ENCODE measurements at regions not wholly inside any gene's neighbourhood (a gene's known extent, or its start where the extent isn't known, plus 50 kb on each side); places are given as distances from the start of the nearest gene placed in this dataset.
A peak's percentile ranks its signal among the peaks of the same experiment; 100 is the strongest.

GRCh38 chr4:134470544-134470943 lies 269.0 kb upstream of the PABPC4L start:
- TF ChIP-seq FOXM1 (IDR thresholded peaks at IDR 0.05; ENCODE audit: borderline replicate concordance, low read depth) (no peak), RAD21 (IDR thresholded peaks at IDR 0.05; ENCODE audit: low read depth) (peak; percentile 80)

- TF ChIP-seq TCF12 (IDR thresholded peaks at IDR 0.05; ENCODE audit: low read depth) (no peak), RAD21 (IDR thresholded peaks at IDR 0.05; ENCODE audit: low read depth) (no peak), TAF1 (IDR thresholded peaks at IDR 0.05; ENCODE audit: low read depth) (no peak)
Observed at GRCh38 chr4:134465417-134465816, 263.8 kb upstream of the PABPC4L start.

GRCh38 chr4:134463771-134464170 lies 262.2 kb upstream of the PABPC4L start:
- TF ChIP-seq CEBPB (IDR thresholded peaks at IDR 0.05), result no peak
- no peak for TF ChIP-seq TCF12 (IDR thresholded peaks at IDR 0.05; ENCODE audit: low read depth)
- no peak for TF ChIP-seq ZBTB7A (IDR thresholded peaks at IDR 0.05; ENCODE audit: low read depth)
- TF ChIP-seq FOXM1 (IDR thresholded peaks at IDR 0.05; ENCODE audit: borderline replicate concordance, low read depth), result no peak
- no peak for TF ChIP-seq CREB1 (IDR thresholded peaks at IDR 0.05; ENCODE audit: low read depth)
- TF ChIP-seq MAX (IDR thresholded peaks at IDR 0.05), result no peak
- no peak for TF ChIP-seq NFIC (IDR thresholded peaks at IDR 0.05)
- TF ChIP-seq EGR1 (IDR thresholded peaks at IDR 0.05), result no peak

GRCh38 chr4:134426821-134427220 lies 225.2 kb upstream of the PABPC4L start:
- TF ChIP-seq YY1 (IDR thresholded peaks at IDR 0.05; ENCODE audit: low read depth) (no peak), TEAD4 (IDR thresholded peaks at IDR 0.05) (no peak), FOXM1 (IDR thresholded peaks at IDR 0.05; ENCODE audit: borderline replicate concordance, low read depth) (no peak), TCF12 (IDR thresholded peaks at IDR 0.05; ENCODE audit: low read depth) (no peak), EP300 (IDR thresholded peaks at IDR 0.05; ENCODE audit: borderline replicate concordance) (no peak), EGR1 (IDR thresholded peaks at IDR 0.05) (no peak), RAD21 (IDR thresholded peaks at IDR 0.05; ENCODE audit: low read depth) (no peak), TAF1 (IDR thresholded peaks at IDR 0.05; ENCODE audit: low read depth) (no peak), CREB1 (IDR thresholded peaks at IDR 0.05; ENCODE audit: low read depth) (no peak), CEBPB (IDR thresholded peaks at IDR 0.05) (no peak), MAX (IDR thresholded peaks at IDR 0.05) (no peak), REST (IDR thresholded peaks at IDR 0.05; ENCODE audit: low read depth) (no peak)

GRCh38 chr4:134425756-134426155 lies 224.2 kb upstream of the PABPC4L start:
- TF ChIP-seq TCF12 (IDR thresholded peaks at IDR 0.05; ENCODE audit: low read depth), result no peak
- no peak for TF ChIP-seq CEBPB (IDR thresholded peaks at IDR 0.05)
- no peak for TF ChIP-seq YY1 (IDR thresholded peaks at IDR 0.05; ENCODE audit: low read depth)
- no peak for TF ChIP-seq CREB1 (IDR thresholded peaks at IDR 0.05; ENCODE audit: low read depth)
- TF ChIP-seq NFIC (IDR thresholded peaks at IDR 0.05), result no peak
- no peak for TF ChIP-seq EGR1 (IDR thresholded peaks at IDR 0.05)
- TF ChIP-seq REST (IDR thresholded peaks at IDR 0.05; ENCODE audit: low read depth), result no peak

GRCh38 chr4:134422776-134423175 lies 221.2 kb upstream of the PABPC4L start:
- TF ChIP-seq EGR1 (IDR thresholded peaks at IDR 0.05) (no peak), EP300 (IDR thresholded peaks at IDR 0.05; ENCODE audit: borderline replicate concordance) (no peak), TCF12 (IDR thresholded peaks at IDR 0.05; ENCODE audit: low read depth) (no peak), REST (IDR thresholded peaks at IDR 0.05; ENCODE audit: low read depth) (no peak), FOXM1 (IDR thresholded peaks at IDR 0.05; ENCODE audit: borderline replicate concordance, low read depth) (no peak), NFIC (IDR thresholded peaks at IDR 0.05) (no peak), MAX (IDR thresholded peaks at IDR 0.05) (no peak), RAD21 (IDR thresholded peaks at IDR 0.05; ENCODE audit: low read depth) (no peak), ZBTB7A (IDR thresholded peaks at IDR 0.05; ENCODE audit: low read depth) (no peak)
